NCI-H1092 (cell line): ENCODE measurements at regions not wholly inside any gene's neighbourhood (a gene's known extent, or its start where the extent isn't known, plus 50 kb on each side); places are given as distances from the start of the nearest gene placed in this dataset.
"Not testable (repeated sequence)": the region's sequence is repeated elsewhere in the genome, so short reads cannot be mapped to it uniquely, and the experiment has no call there.

Experiments used
- DNase-seq: peaks from one replicate; lab custom pipeline; 2025; lab: John Stamatoyannopoulos, UW

- no peak for DNase-seq
These were observed 257.3 kb upstream of the SULF2 start for GRCh38 chr20:48042628-48043027.

- peak; percentile 56 for DNase-seq
These were observed 255.9 kb upstream of the SULF2 start for GRCh38 chr20:48041078-48041780.

- DNase-seq = peak; percentile 92
These were observed 255.2 kb upstream of the SULF2 start for GRCh38 chr20:48040491-48040890.

- no peak for DNase-seq
These were observed 254.8 kb upstream of the SULF2 start for GRCh38 chr20:48040051-48040450.

GRCh38 chr20:48039514-48039913 is 254.2 kb upstream of the SULF2 start:
- no peak for DNase-seq

- DNase-seq = no peak
These were observed 253.4 kb upstream of the SULF2 start for GRCh38 chr20:48038713-48039112.

GRCh38 chr20:48037798-48038197 is 252.5 kb upstream of the SULF2 start:
- not testable (repeated sequence) for DNase-seq

GRCh38 chr20:48035961-48036731 is 250.9 kb upstream of the SULF2 start:
- no peak for DNase-seq

GRCh38 chr20:48034751-48035150 is 249.5 kb upstream of the SULF2 start:
- DNase-seq = no peak

GRCh38 chr20:48033005-48033404 is 247.7 kb upstream of the SULF2 start:
- DNase-seq = not testable (repeated sequence)

- DNase-seq = no peak
These were observed 245.8 kb upstream of the SULF2 start for GRCh38 chr20:48031122-48031521.

- peak; percentile 44 for DNase-seq
These were observed 241.8 kb upstream of the SULF2 start for GRCh38 chr20:48026981-48027592.

GRCh38 chr20:48025661-48026060 is 240.4 kb upstream of the SULF2 start:
- no peak for DNase-seq

- DNase-seq = peak; percentile 78
These were observed 239.8 kb upstream of the SULF2 start for GRCh38 chr20:48025051-48025515.

- no peak for DNase-seq
These were observed 239.3 kb upstream of the SULF2 start for GRCh38 chr20:48024539-48024938.

GRCh38 chr20:48020696-48021095 is 235.4 kb upstream of the SULF2 start:
- DNase-seq = not testable (repeated sequence)

- DNase-seq = no peak
These were observed 234.7 kb upstream of the SULF2 start for GRCh38 chr20:48019940-48020339.

GRCh38 chr20:48019496-48019895 is 234.2 kb upstream of the SULF2 start:
- no peak for DNase-seq

GRCh38 chr20:48018851-48019250 is 233.6 kb upstream of the SULF2 start:
- DNase-seq = not testable (repeated sequence)

- no peak for DNase-seq
These were observed 232.7 kb upstream of the SULF2 start for GRCh38 chr20:48017992-48018391.

- no peak for DNase-seq
These were observed 232.2 kb upstream of the SULF2 start for GRCh38 chr20:48017509-48017908.

GRCh38 chr20:48015943-48016723 is 230.9 kb upstream of the SULF2 start:
- no peak for DNase-seq
